Neuronal stem cell (in vitro differentiated cells): ENCODE measurements at regions not wholly inside any gene's neighbourhood (a gene's known extent, or its start where the extent isn't known, plus 50 kb on each side); places are given as distances from the start of the nearest gene placed in this dataset.

Experiments used
- DNase-seq: peaks from one replicate; pipeline ENCODE4 v3.0.0-alpha.2; 2013; ENCODE audit warnings: low spot score
- H2AFZ ChIP-seq: one replicate; pipeline ENCODE4 v1.6.1; 2013; ENCODE audit warnings: mild to moderate bottlenecking, low read length, inconsistent platforms
- H2AK5ac ChIP-seq: 2 replicates; pipeline ENCODE4 v1.6.1; 2013; ENCODE audit warnings: low read depth, mild to moderate bottlenecking, inconsistent platforms, low read length, moderate library complexity, mixed read lengths
- H2BK120ac ChIP-seq: 2 replicates; pipeline ENCODE4 v1.6.1; 2013; ENCODE audit warnings: low read depth, mild to moderate bottlenecking, inconsistent platforms, low read length, moderate library complexity, mixed read lengths
- H2BK12ac ChIP-seq: one replicate; pipeline ENCODE4 v1.6.1; 2013; ENCODE audit warnings: low read length, inconsistent platforms
- H2BK15ac ChIP-seq: 2 replicates; pipeline ENCODE4 v1.6.1; 2013; ENCODE audit warnings: mild to moderate bottlenecking, low read length, inconsistent platforms, mixed read lengths
- H2BK5ac ChIP-seq: one replicate; pipeline ENCODE4 v1.6.1; 2013; ENCODE audit warnings: inconsistent platforms, mild to moderate bottlenecking, low read length, moderate library complexity
- H3K14ac ChIP-seq: one replicate; pipeline ENCODE4 v1.6.1; 2013; ENCODE audit warnings: low read length, inconsistent platforms
- H3K18ac ChIP-seq: 2 replicates; pipeline ENCODE4 v1.6.1; 2013; ENCODE audit warnings: low read length, inconsistent platforms
- H3K23ac ChIP-seq: 2 replicates; pipeline ENCODE4 v1.6.1; 2013; ENCODE audit warnings: low read depth, mild to moderate bottlenecking, mixed read lengths, low read length, inconsistent platforms; ENCODE audit not compliant: poor library complexity
- H3K27ac ChIP-seq: replicated peaks from 3 replicates; pipeline ENCODE4 v1.5.1; 2013; ENCODE audit warnings: low read length, inconsistent platforms
- H3K27me3 ChIP-seq, 3 experiments: 2 replicates each; pipeline ENCODE4 v1.6.1; 2013; ENCODE audit warnings: low read length in 3 of 3, mild to moderate bottlenecking in 2 of 3, inconsistent platforms in 1 of 3, low read depth in 1 of 3, mixed read lengths in 1 of 3, moderate library complexity in 1 of 3; ENCODE audit not compliant: control insufficient read depth in 3 of 3, insufficient read depth in 3 of 3
- H3K36me3 ChIP-seq, 2 donors: replicated peaks in 1 of 2; 2 replicates each; pipeline ENCODE4 v1.6.1; 2013; ENCODE audit warnings: low read length in 2 of 2; ENCODE audit not compliant: control insufficient read depth in 2 of 2, insufficient read depth in 2 of 2
- H3K4ac ChIP-seq: 2 replicates; pipeline ENCODE4 v1.6.1; 2013; ENCODE audit warnings: inconsistent platforms, mild to moderate bottlenecking, low read length, moderate library complexity
- H3K4me1 ChIP-seq, 2 donors: 1 replicate in 1 of 2; 2 replicates in 1 of 2; pipeline ENCODE4 v1.6.1; 2013; ENCODE audit warnings: low read length in 2 of 2, low read depth in 1 of 2; ENCODE audit not compliant: control insufficient read depth in 2 of 2, insufficient read depth in 1 of 2
- H3K4me2 ChIP-seq: one replicate; pipeline ENCODE4 v1.6.1; 2013; ENCODE audit warnings: mild to moderate bottlenecking, low read length, inconsistent platforms; ENCODE audit not compliant: insufficient read depth, poor library complexity, severe bottlenecking
- H3K4me3 ChIP-seq, 2 donors: 2 replicates each; pipeline ENCODE4 v1.5.1; 2013; ENCODE audit warnings: low read length in 2 of 2, mild to moderate bottlenecking in 2 of 2, inconsistent platforms in 1 of 2, moderate library complexity in 1 of 2
- H3K79me1 ChIP-seq: one replicate; pipeline ENCODE4 v1.6.1; 2013; ENCODE audit warnings: low read depth, mild to moderate bottlenecking, inconsistent platforms, low read length, moderate library complexity
- H3K9ac ChIP-seq: one replicate; pipeline ENCODE4 v1.6.1; 2013; ENCODE audit warnings: mild to moderate bottlenecking, low read depth, low read length, inconsistent platforms; ENCODE audit not compliant: poor library complexity
- H3K9me3 ChIP-seq, 2 donors: replicated peaks in 1 of 2; 2 replicates each; pipeline versions ENCODE3 to v1.6.1; 2013; ENCODE audit warnings: low read length in 2 of 2, mild to moderate bottlenecking in 2 of 2, inconsistent platforms in 1 of 2, low read depth in 1 of 2, mixed read lengths in 1 of 2, moderate library complexity in 1 of 2; ENCODE audit not compliant: control insufficient read depth in 2 of 2, insufficient read depth in 1 of 2
- H4K8ac ChIP-seq: one replicate; pipeline ENCODE4 v1.6.1; 2013; ENCODE audit warnings: low read depth, mild to moderate bottlenecking, inconsistent platforms, low read length, moderate library complexity
- H4K91ac ChIP-seq: one replicate; pipeline ENCODE4 v1.6.1; 2013; ENCODE audit warnings: low read length, low read depth, mild to moderate bottlenecking, inconsistent platforms; ENCODE audit not compliant: poor library complexity
- WGBS, 2 donors: extraction: QIAGEN DNeasy Blood & Tissue Kit; methylation state at CpG; one replicate each; pipeline ENCODE4 v1.1.7; 2013; ENCODE audit warnings: missing lambda C conversion rate in 2 of 2, mixed read lengths in 1 of 2; ENCODE audit not compliant: insufficient read length in 2 of 2, insufficient replicate concordance in 1 of 2; ENCODE audit errors: extremely low coverage in 2 of 2; 5-methylcytosine and 5-hydroxymethylcytosine counted together

- WGBS, 2 donors, result no CpG with 5 or more reads among the region's 2 CpGs
- Histone ChIP-seq H2AFZ (no peak overlapping the region), H3K4me3 (no peak overlapping the region)
Measured at GRCh38 chr6:121881974-121882667, 446.7 kb downstream of the GJA1 start.

GRCh38 chr6:121884091-121884490 lies 448.6 kb downstream of the GJA1 start:
- DNase-seq, result no peak
- Histone ChIP-seq H3K36me3 (no peaks in the 10 kb centered on the region), H4K8ac (no peak overlapping the region), H2BK120ac (no peak overlapping the region), H3K4ac (no peak overlapping the region), H3K4me1 (peaks cover 0 to 1% of the 10 kb centered on the region in 2 donors), H2BK12ac (no peak overlapping the region), H3K18ac (no peak overlapping the region), H2BK15ac (no peak overlapping the region), H3K4me2 (no peak overlapping the region), H4K91ac (no peak overlapping the region), H3K9ac (no peak overlapping the region), H2AFZ (no peak overlapping the region), H3K27me3 (no peaks in the 10 kb centered on the region), H2AK5ac (no peak overlapping the region), H2BK5ac (no peak overlapping the region), H3K23ac (no peak overlapping the region), H3K14ac (no peak overlapping the region), H3K27ac (no peak overlapping the region), H3K4me3 (no peak overlapping the region), H3K79me1 (no peaks in the 10 kb centered on the region), H3K9me3 (no peaks in the 10 kb centered on the region)
- no CpG with 5 or more reads among the region's 4 CpGs for WGBS, 2 donors

More at GRCh38 chr6:121881974-121882667, 446.7 kb downstream of the GJA1 start:
- H3K9ac ChIP-seq, result no peak overlapping the region
- no peak overlapping the region for H3K18ac ChIP-seq
- no peak overlapping the region for H3K4me2 ChIP-seq
- no peak overlapping the region for H4K8ac ChIP-seq
- H3K79me1 ChIP-seq, result no peaks in the 10 kb centered on the region
- no peaks in the 10 kb centered on the region for H3K36me3 ChIP-seq
- H3K27me3 ChIP-seq, result no peaks in the 10 kb centered on the region
- H2AK5ac ChIP-seq, result no peak overlapping the region
- H3K27ac ChIP-seq, result no peak overlapping the region
- H2BK120ac ChIP-seq, result no peak overlapping the region
- no peak overlapping the region for H2BK12ac ChIP-seq
- no peak overlapping the region for H4K91ac ChIP-seq
- H3K14ac ChIP-seq, result no peak overlapping the region
- H3K4me1 ChIP-seq, result peaks cover 0 to 1% of the 10 kb centered on the region in 2 donors
- H3K23ac ChIP-seq, result no peak overlapping the region
- no peaks in the 10 kb centered on the region for H3K9me3 ChIP-seq
- H3K4ac ChIP-seq, result no peak overlapping the region
- no peak for DNase-seq
- no peak overlapping the region for H2BK5ac ChIP-seq
- no peak overlapping the region for H2BK15ac ChIP-seq

GRCh38 chr6:121884620-121885019 lies 449.2 kb downstream of the GJA1 start:
- Histone ChIP-seq H4K8ac (no peak overlapping the region), H3K23ac (no peak overlapping the region), H2BK15ac (no peak overlapping the region), H3K27ac (no peak overlapping the region), H3K4me1 (peaks cover 0 to 1% of the 10 kb centered on the region in 2 donors), H3K9ac (no peak overlapping the region), H2AK5ac (no peak overlapping the region), H3K79me1 (no peaks in the 10 kb centered on the region), H2BK12ac (no peak overlapping the region), H4K91ac (no peak overlapping the region), H3K4me3 (no peak overlapping the region), H3K4me2 (no peak overlapping the region), H3K4ac (no peak overlapping the region), H2BK120ac (no peak overlapping the region), H3K36me3 (no peaks in the 10 kb centered on the region), H3K27me3 (no peaks in the 10 kb centered on the region), H2AFZ (no peak overlapping the region), H3K9me3 (no peaks in the 10 kb centered on the region), H3K18ac (no peak overlapping the region), H2BK5ac (no peak overlapping the region), H3K14ac (no peak overlapping the region)
- no peak for DNase-seq
- no CpG with 5 or more reads among the region's 1 CpG for WGBS, 2 donors

- Histone ChIP-seq H4K8ac (no peak overlapping the region), H3K18ac (no peak overlapping the region), H2BK120ac (no peak overlapping the region), H3K9me3 (peaks cover 0 to 3% of the 10 kb centered on the region in 2 donors), H3K4me2 (no peak overlapping the region), H2BK5ac (no peak overlapping the region), H3K27me3 (no peaks in the 10 kb centered on the region), H2AFZ (no peak overlapping the region), H4K91ac (no peak overlapping the region), H3K27ac (no peak overlapping the region), H2BK12ac (no peak overlapping the region), H3K79me1 (no peaks in the 10 kb centered on the region), H2BK15ac (no peak overlapping the region), H2AK5ac (no peak overlapping the region), H3K36me3 (no peaks in the 10 kb centered on the region), H3K4ac (no peak overlapping the region), H3K9ac (no peak overlapping the region), H3K4me3 (no peak overlapping the region), H3K14ac (no peak overlapping the region), H3K23ac (no peak overlapping the region), H3K4me1 (peaks cover 0 to 1% of the 10 kb centered on the region in 2 donors)
- WGBS, 2 donors, result no CpG with 5 or more reads among the region's 3 CpGs
- DNase-seq, result no peak
Measured at GRCh38 chr6:121885399-121886152, 450.1 kb downstream of the GJA1 start.
